22Rv1 (cell line): ENCODE measurements at regions not wholly inside any gene's neighbourhood (a gene's known extent, or its start where the extent isn't known, plus 50 kb on each side); places are given as distances from the start of the nearest gene placed in this dataset.

ENCODE experiments used
- ZFX ChIP-seq: fragments of 450-650 bp; IDR thresholded peaks from 2 replicates; pipeline ENCODE4 v1.6.1; 2017; ENCODE audit warnings: antibody characterized with exemption, borderline replicate concordance
- TF ChIP-seq, protein P1 (sequence below): fragments of 450-650 bp; IDR thresholded peaks from 2 replicates; pipeline ENCODE4 v1.5.1; 2017; ENCODE audit warnings: mild to moderate bottlenecking

DNA sequence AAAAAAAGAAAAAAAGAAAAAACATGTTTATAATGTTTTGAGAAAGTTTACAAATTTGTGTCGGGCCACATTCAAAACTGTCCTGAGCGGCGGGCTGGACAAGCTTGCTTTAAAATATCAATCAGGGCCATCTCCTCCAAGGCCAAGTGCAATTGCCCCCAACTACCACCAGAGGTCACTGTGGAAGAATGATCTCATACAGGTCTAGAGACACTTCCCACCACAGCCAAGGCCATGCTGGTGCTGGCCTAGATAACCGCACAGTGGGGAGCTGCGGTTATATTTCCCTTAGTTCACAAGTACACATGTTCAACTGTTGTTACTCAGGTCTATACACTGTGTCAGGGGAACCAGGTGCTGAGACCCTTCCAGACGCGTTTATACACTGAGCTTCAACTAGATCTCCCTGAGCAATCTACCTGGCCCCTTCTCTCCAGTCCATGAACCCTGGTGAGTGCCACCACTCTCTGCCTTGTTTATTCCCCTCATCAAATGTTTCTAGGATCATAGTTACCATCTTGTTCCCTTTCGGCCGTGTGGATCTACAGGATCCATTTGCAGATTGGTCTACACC lies 83.8 kb upstream of the CCL2 start:
- TF ChIP-seq, protein P1, sequence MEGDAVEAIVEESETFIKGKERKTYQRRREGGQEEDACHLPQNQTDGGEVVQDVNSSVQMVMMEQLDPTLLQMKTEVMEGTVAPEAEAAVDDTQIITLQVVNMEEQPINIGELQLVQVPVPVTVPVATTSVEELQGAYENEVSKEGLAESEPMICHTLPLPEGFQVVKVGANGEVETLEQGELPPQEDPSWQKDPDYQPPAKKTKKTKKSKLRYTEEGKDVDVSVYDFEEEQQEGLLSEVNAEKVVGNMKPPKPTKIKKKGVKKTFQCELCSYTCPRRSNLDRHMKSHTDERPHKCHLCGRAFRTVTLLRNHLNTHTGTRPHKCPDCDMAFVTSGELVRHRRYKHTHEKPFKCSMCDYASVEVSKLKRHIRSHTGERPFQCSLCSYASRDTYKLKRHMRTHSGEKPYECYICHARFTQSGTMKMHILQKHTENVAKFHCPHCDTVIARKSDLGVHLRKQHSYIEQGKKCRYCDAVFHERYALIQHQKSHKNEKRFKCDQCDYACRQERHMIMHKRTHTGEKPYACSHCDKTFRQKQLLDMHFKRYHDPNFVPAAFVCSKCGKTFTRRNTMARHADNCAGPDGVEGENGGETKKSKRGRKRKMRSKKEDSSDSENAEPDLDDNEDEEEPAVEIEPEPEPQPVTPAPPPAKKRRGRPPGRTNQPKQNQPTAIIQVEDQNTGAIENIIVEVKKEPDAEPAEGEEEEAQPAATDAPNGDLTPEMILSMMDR, result peak; percentile 88
- no peak for TF ChIP-seq ZFX
